Adrenal gland (tissue), 9 donors: ENCODE measurements at regions not wholly inside any gene's neighbourhood (a gene's known extent, or its start where the extent isn't known, plus 50 kb on each side); places are given as distances from the start of the nearest gene placed in this dataset.
"Not testable (repeated sequence)": the region's sequence is repeated elsewhere in the genome, so short reads cannot be mapped to it uniquely, and the experiment has no call there.

Source experiments
- DNase-seq, 7 donors: peaks; one replicate each; pipeline ENCODE4 v3.0.0-alpha.2; 2019 to 2020
- H3K27ac ChIP-seq, 5 donors: fragments of 200-600 bp; sonication (generic) in 4 of 5; 1 replicate in 3 of 5; 2 replicates in 2 of 5; pipeline versions ENCODE4 v1.5.1 to v1.8.0; 2016 to 2020; ENCODE audit warnings: mild to moderate bottlenecking in 1 of 5
- H3K27me3 ChIP-seq: fragments of 200-600 bp; 2 replicates; pipeline ENCODE4 v1.8.0; 2021
- H3K36me3 ChIP-seq, 2 donors: fragments of 200-600 bp; replicated peaks in 1 of 2; 1 replicate in 1 of 2; 2 replicates in 1 of 2; pipeline versions ENCODE4 v1.5.1 to v1.8.0; 2018 to 2022
- H3K4me1 ChIP-seq, 2 donors: fragments of 200-600 bp; replicated peaks in 1 of 2; 1 replicate in 1 of 2; 2 replicates in 1 of 2; pipeline versions ENCODE4 v1.5.1 to v1.8.0; 2018 to 2021
- H3K4me3 ChIP-seq, 4 donors: fragments of 200-600 bp; sonication (generic) in 3 of 4; one replicate each; pipeline ENCODE4 v1.5.1; 2016 to 2018
- H3K9me3 ChIP-seq, 3 donors: fragments of 200-600 bp; sonication (generic) in 1 of 3; replicated peaks in 1 of 3; 1 replicate in 2 of 3; 2 replicates in 1 of 3; pipeline versions ENCODE4 v1.5.1 to v1.8.0; 2016 to 2021
- POLR2A ChIP-seq, 2 donors: fragments of 450-650 bp; IDR thresholded peaks; one replicate each; pipeline ENCODE4 v1.6.1; 2017; ENCODE audit warnings: antibody characterized with exemption in 2 of 2, mild to moderate bottlenecking in 2 of 2, moderate library complexity in 1 of 2
- WGBS, 4 donors: extraction: QIAGEN DNeasy Blood & Tissue Kit in 2 of 4; methylation state at CpG; one replicate each; pipeline versions ENCODE4 v1.1.5 to v1.1.7; 2013 to 2017; 5-methylcytosine and 5-hydroxymethylcytosine counted together
- intact Hi-C, 2 donors: fragments of 100-400 bp; cut with DNase I; formaldehyde crosslinking; loops; one replicate each; pipeline versions ENCODE4 v1.14.1 to v1.15.0; 2022 to 2023
- TF ChIP-seq, protein P1 (sequence below), 6 experiments: fragments of 450-650 bp in 4 of 6; fragments of 200-600 bp in 2 of 6; sonication (generic) in 1 of 6; IDR thresholded peaks; 1 replicate in 5 of 6; 2 replicates in 1 of 6; pipeline versions ENCODE4 v1.5.1 to v1.8.0; 2016 to 2021; ENCODE audit warnings: antibody characterized with exemption in 6 of 6, mild to moderate bottlenecking in 2 of 6, moderate library complexity in 1 of 6
- donor health status: healthy with polysubstance abuse.
- donor health status: Bipolar disorder and iron deficiency.
- donor health status: DM: yes; HTN: yes; CAD: no.
- donor health status: DM: no; HTN: no; CAD: no.
- donor health status: DM: no; HTN: no; CAD: no.

DNA sequence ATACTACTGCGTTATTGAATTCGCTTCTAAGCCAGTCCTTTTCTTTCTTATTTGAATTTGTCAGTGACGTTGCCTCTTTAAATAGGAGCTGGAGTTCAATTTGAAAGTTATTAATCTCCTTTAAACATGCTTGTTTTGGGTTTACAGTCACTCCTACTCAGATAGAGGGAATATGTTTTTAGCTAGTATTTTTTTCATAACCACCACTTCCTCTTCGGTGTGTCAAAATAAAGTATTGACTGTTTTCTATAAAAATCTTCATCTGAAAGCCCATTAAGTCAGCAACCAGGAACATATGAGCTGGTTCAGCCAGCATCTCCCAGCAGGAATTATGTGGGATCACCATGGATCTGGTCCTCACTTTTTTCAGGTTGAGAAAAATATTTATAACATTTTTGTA lies 772.9 kb downstream of the DIPK2A start:
- intact Hi-C loops = no loop called here
- Histone ChIP-seq H3K9me3 (no peaks in the 10 kb centered on the region), H3K27me3 (no peaks in the 10 kb centered on the region), H3K27ac (no peak overlapping the region), H3K36me3 (no peaks in the 10 kb centered on the region), H3K4me1 (peaks cover 0 to 5% of the 10 kb centered on the region in 2 donors), H3K4me3 (no peak overlapping the region)
- DNase-seq = no peak
- 69 to 77% (median 71%) methylated on average over 4 of the region's 4 CpGs for WGBS, 4 donors
- TF ChIP-seq, protein P1, sequence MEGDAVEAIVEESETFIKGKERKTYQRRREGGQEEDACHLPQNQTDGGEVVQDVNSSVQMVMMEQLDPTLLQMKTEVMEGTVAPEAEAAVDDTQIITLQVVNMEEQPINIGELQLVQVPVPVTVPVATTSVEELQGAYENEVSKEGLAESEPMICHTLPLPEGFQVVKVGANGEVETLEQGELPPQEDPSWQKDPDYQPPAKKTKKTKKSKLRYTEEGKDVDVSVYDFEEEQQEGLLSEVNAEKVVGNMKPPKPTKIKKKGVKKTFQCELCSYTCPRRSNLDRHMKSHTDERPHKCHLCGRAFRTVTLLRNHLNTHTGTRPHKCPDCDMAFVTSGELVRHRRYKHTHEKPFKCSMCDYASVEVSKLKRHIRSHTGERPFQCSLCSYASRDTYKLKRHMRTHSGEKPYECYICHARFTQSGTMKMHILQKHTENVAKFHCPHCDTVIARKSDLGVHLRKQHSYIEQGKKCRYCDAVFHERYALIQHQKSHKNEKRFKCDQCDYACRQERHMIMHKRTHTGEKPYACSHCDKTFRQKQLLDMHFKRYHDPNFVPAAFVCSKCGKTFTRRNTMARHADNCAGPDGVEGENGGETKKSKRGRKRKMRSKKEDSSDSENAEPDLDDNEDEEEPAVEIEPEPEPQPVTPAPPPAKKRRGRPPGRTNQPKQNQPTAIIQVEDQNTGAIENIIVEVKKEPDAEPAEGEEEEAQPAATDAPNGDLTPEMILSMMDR (IDR thresholded peaks at IDR 0.05) = no peak
- no peak for TF ChIP-seq POLR2A (IDR thresholded peaks at IDR 0.05)

DNA sequence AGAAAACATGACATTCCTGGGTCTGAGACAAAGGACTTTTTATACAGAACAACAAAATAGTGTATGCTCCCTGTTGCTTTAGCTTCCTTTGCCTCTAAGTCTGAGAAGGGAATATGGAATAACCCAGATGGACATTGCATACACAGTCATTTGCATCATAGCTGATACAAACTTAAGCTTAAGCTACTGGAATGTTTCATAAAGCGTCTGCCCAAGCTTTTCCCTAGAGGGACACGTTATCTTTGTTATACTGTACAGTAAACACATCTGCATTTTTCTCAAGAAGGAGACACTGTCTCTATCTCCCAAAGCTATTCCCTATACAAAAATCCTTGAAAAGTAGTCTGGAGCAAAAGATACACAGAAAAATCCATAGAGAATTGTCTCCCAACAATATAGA lies 775.0 kb downstream of the DIPK2A start:
- DNase-seq = no peak
- TF ChIP-seq POLR2A (IDR thresholded peaks at IDR 0.05) = no peak
- TF ChIP-seq, protein P1 (IDR thresholded peaks at IDR 0.05) = no peak
- H3K27ac ChIP-seq = no peak overlapping the region
- intact Hi-C loops = no loop called here
- peaks cover 0 to 5% of the 10 kb centered on the region in 2 donors for H3K4me1 ChIP-seq
- no peak overlapping the region for H3K4me3 ChIP-seq
- H3K9me3 ChIP-seq = no peaks in the 10 kb centered on the region
- no peaks in the 10 kb centered on the region for H3K36me3 ChIP-seq
- 74 to 88% (median 81%) methylated on average over 2 of the region's 2 CpGs for WGBS, 4 donors
- no peaks in the 10 kb centered on the region for H3K27me3 ChIP-seq

DNA sequence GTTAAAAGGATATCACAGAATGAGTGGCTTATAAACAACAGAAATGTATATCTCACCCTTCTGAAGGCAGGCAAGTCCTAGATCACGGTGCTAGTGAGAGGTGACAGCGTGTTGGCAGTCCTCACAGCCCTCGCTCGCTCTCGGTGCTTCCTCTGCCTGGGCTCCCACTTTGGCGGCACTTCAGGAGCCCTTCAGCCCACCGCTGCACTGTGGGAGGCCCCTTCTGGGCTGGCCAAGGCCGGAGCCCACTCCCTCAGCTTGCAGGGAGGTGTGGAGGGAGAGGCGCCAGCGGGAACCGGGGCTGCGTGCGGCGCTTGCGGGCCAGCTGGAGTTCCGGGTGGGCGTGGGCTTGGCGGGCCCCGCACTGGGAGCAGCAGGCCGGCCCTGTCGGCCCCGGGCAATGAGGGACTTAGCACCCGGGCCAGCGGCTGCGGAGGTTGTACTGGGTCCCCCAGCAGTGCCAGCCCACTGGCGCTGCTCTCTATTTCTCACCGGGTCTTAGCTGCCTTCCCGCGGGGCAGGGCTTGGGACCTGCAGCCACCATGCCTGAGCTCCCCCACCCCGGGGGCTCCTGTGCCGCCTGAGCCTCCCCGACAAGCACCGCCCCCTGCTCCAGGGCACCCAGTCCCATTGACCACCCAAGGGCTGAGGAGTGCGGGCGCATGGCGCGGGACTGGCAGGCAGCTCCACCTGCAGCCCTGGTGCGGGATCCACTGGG lies 778.1 kb downstream of the DIPK2A start:
- H3K9me3 ChIP-seq, DNase-seq, H3K4me1 ChIP-seq, intact Hi-C loops, H3K27me3 ChIP-seq, H3K4me3 ChIP-seq, H3K36me3 ChIP-seq, H3K27ac ChIP-seq: not testable (repeated sequence)
- WGBS, 4 donors = 95 to 98% (median 97%) methylated on average over 15 to 38 of the region's 38 CpGs

DNA sequence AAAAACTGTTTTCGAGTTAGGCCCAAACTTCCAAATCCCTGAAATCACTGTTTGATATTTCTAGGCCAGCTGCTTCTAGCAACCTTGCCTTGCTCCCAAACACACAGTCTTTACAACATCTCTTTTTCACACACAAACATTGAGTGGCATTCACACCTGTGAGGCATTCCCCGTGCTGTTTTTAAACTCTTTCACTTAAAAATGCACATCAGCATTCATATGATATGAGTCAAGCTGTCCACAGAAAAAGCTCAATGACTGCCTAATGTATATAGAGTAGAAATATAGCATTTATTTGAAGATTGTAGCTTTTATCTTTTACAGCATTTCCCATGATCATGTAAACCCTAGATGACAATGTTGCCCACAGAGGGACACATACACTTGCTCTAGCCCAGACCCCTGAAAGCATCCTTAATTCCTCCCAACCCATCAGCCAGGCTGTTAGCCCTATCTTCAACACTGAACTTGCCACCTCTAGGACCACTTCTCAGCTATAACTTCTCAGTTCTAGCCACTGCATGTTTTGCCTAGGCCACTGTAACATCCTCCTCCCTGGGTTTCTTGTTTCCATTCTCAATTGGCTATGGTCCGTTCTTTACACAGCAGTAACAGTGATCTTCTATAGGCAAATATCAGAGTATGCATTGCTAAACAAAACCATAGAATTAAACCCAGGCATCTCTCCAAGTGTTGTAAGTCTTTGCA lies 782.6 kb downstream of the DIPK2A start:
- no peak for TF ChIP-seq POLR2A (IDR thresholded peaks at IDR 0.05)
- TF ChIP-seq, protein P1 (IDR thresholded peaks at IDR 0.05) = no peak
- Histone ChIP-seq H3K27ac (no peak overlapping the region), H3K27me3 (no peaks in the 10 kb centered on the region), H3K9me3 (peaks cover 0 to 2% (median 0%) of the 10 kb centered on the region in 3 donors), H3K36me3 (no peaks in the 10 kb centered on the region), H3K4me1 (no peaks in the 10 kb centered on the region), H3K4me3 (no peak overlapping the region)
- WGBS, 4 donors = 73 to 81% (median 77%) methylated on average over 3 of the region's 3 CpGs
- intact Hi-C loops = no loop called here
- DNase-seq = no peak
